Panc1 (cell line): ENCODE measurements at regions not wholly inside any gene's neighbourhood (a gene's known extent, or its start where the extent isn't known, plus 50 kb on each side); places are given as distances from the start of the nearest gene placed in this dataset.

ENCODE experiments used
- ATAC-seq: fragments of 200-7000 bp; cut with Tn5 transposase; 2 replicates; pipeline ENCODE4 v1.9.1; 2020; ENCODE audit warnings: mild to moderate bottlenecking, moderate library complexity
- BruUV-seq: library from RNA; stranded (reverse); fragments of 400-500 nt; replicated peaks from 2 replicates; lab custom pipeline; 2021; lab: Mats Ljungman, UMichigan
- CTCF ChIA-PET: fragments of 300-600 bp; sonication (Branson Sonifier 250); formaldehyde crosslinking; loops from one replicate; lab custom pipeline; 2022; ENCODE audit warnings: antibody characterized with exemption; lab: Charles Lee
- POLR2A ChIA-PET: fragments of 300-600 bp; sonication (Branson Sonifier 250); formaldehyde crosslinking; loops from one replicate; lab custom pipeline; 2022; ENCODE audit warnings: antibody characterized with exemption; lab: Charles Lee
- DNase-seq: peaks from one replicate; pipeline ENCODE4 v3.0.0-alpha.2; 2010; ENCODE audit warnings: low read depth, low spot score
- H3K27ac ChIP-seq: 2 replicates; pipeline ENCODE4 v1.5.1; 2011; ENCODE audit warnings: mild to moderate bottlenecking, low read length, inconsistent platforms
- H3K27me3 ChIP-seq: fragments of 200-500 bp; sonication (Bioruptor generic); 2 replicates; pipeline ENCODE4 v1.6.0; 2014; ENCODE audit warnings: low read length, inconsistent platforms; ENCODE audit not compliant: control insufficient read depth, insufficient read depth
- H3K36me3 ChIP-seq: fragments of 200-500 bp; sonication (Bioruptor generic); 2 replicates; pipeline ENCODE4 v1.5.1; 2014; ENCODE audit warnings: inconsistent platforms, mild to moderate bottlenecking, low read length, moderate library complexity; ENCODE audit not compliant: control insufficient read depth, insufficient read depth
- H3K4me1 ChIP-seq: 2 replicates; pipeline ENCODE4 v1.5.1; 2011; ENCODE audit warnings: inconsistent platforms, mild to moderate bottlenecking, low read length, moderate library complexity; ENCODE audit not compliant: control insufficient read depth, insufficient read depth
- H3K4me3 ChIP-seq, 2 experiments: 2 replicates each; pipeline ENCODE4 v1.5.1; 2011 to 2012; ENCODE audit warnings: low read depth in 2 of 2, low read length in 2 of 2, mild to moderate bottlenecking in 2 of 2, inconsistent platforms in 1 of 2, moderate library complexity in 1 of 2
- H3K9me3 ChIP-seq: fragments of 200-500 bp; sonication (Bioruptor generic); 2 replicates; pipeline ENCODE4 v1.5.1; 2014; ENCODE audit warnings: low read depth, mild to moderate bottlenecking, inconsistent platforms, low read length, moderate library complexity; ENCODE audit not compliant: control insufficient read depth, insufficient read depth
- POLR2AphosphoS5 ChIP-seq: IDR thresholded peaks from 2 replicates; pipeline ENCODE4 v1.6.1; 2012; ENCODE audit warnings: mild to moderate bottlenecking, low read depth, low read length, moderate library complexity
- SIN3A ChIP-seq: IDR thresholded peaks from 2 replicates; pipeline ENCODE4 v1.6.1; 2012; ENCODE audit warnings: low read depth, mild to moderate bottlenecking, low read length, moderate library complexity, borderline replicate concordance; ENCODE audit not compliant: insufficient read depth
- TCF7L2 ChIP-seq: IDR thresholded peaks from 2 replicates; pipeline ENCODE4 v1.6.1; 2011; ENCODE audit warnings: mild to moderate bottlenecking, low read depth, low read length, inconsistent platforms
- in situ Hi-C: cut with HindIII; loops from 2 replicates; pipeline ENCODE4 v1.10.0; 2016; ENCODE audit warnings: low sequenced_read_pairs, low pct_unique_long_range_greater_than_20kb
- intact Hi-C: fragments of 100-400 bp; cut with micrococcal nuclease; formaldehyde crosslinking; loops from one replicate; pipeline ENCODE4 v1.10.0; 2022; ENCODE audit not compliant: unreplicated experiment
- TF ChIP-seq, protein P1 (sequence below), 2 experiments: IDR thresholded peaks; 2 replicates each; pipeline ENCODE4 v1.6.1; 2011 to 2012; ENCODE audit warnings: low read depth in 2 of 2, control low read depth in 1 of 2, low read length in 1 of 2, mild to moderate bottlenecking in 1 of 2, moderate library complexity in 1 of 2; ENCODE audit not compliant: insufficient read depth in 1 of 2
- TF ChIP-seq, protein P2 (sequence below): fragments of 450-650 bp; IDR thresholded peaks from 2 replicates; pipeline ENCODE4 v1.5.1; 2017; ENCODE audit warnings: mild to moderate bottlenecking

DNA sequence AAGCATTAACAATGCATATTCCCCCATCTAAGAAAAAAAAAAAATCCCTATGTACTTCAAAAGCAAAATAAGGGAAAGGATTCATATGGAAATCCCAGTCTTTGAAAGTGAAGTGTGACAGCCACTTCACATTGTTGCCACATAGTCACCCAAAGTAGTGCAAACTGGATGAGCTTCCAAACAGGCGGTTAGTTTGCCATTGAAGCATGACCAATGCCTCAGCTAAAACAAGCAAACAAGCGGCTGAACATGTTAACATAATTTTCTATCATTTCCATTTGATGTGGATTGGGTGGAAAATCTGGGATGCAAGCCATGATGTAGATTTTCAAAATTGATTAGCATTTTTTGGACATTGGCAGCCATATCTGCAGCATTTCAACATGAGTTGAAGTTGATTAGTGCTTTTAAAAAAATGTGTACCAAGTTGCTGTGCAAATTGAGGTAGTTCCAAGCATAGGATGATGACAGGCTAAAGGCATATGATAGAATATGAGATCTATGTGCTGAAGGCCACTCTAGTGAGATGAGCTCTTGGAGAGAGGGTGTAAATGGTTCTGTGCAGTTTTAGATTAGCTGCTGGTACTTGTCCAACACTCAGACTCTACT lies 405.2 kb downstream of the NR2F2 start:
- no peak for ATAC-seq

DNA sequence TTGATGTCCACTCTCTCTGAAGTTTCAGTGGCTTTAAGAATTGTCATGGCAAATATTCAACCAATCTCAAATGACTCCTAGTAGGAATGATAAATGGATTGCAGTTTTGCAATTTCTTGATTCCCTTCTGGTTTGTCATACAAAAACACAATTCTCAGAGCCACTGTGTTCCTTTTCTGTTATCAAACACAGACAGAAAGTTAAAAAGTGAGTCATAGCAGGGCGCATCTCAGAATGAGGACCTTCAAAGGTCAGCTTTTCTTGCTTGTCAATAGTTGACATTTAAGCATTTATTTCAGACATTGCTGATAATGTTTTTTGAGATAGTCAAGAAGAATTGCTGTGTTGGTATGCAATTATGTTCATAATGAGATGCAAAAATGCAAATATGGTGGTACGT lies 405.9 kb downstream of the NR2F2 start:
- H3K36me3 ChIP-seq, result no peaks in the 10 kb centered on the region
- POLR2A ChIA-PET, result no interaction called here
- CTCF ChIA-PET, result no interaction called here
- TF ChIP-seq, protein P1, sequence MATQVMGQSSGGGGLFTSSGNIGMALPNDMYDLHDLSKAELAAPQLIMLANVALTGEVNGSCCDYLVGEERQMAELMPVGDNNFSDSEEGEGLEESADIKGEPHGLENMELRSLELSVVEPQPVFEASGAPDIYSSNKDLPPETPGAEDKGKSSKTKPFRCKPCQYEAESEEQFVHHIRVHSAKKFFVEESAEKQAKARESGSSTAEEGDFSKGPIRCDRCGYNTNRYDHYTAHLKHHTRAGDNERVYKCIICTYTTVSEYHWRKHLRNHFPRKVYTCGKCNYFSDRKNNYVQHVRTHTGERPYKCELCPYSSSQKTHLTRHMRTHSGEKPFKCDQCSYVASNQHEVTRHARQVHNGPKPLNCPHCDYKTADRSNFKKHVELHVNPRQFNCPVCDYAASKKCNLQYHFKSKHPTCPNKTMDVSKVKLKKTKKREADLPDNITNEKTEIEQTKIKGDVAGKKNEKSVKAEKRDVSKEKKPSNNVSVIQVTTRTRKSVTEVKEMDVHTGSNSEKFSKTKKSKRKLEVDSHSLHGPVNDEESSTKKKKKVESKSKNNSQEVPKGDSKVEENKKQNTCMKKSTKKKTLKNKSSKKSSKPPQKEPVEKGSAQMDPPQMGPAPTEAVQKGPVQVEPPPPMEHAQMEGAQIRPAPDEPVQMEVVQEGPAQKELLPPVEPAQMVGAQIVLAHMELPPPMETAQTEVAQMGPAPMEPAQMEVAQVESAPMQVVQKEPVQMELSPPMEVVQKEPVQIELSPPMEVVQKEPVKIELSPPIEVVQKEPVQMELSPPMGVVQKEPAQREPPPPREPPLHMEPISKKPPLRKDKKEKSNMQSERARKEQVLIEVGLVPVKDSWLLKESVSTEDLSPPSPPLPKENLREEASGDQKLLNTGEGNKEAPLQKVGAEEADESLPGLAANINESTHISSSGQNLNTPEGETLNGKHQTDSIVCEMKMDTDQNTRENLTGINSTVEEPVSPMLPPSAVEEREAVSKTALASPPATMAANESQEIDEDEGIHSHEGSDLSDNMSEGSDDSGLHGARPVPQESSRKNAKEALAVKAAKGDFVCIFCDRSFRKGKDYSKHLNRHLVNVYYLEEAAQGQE (IDR thresholded peaks at IDR 0.05; ENCODE audit: insufficient read depth in 1 of 2, low read depth in 2 of 2, low read length in 1 of 2), result no peak
- TF ChIP-seq TCF7L2, result no peak
- no peak for TF ChIP-seq SIN3A
- no peak for DNase-seq
- no peaks in the 10 kb centered on the region for H3K4me1 ChIP-seq
- H3K4me3 ChIP-seq, result no peak overlapping the region
- H3K27ac ChIP-seq, result no peak overlapping the region
- H3K9me3 ChIP-seq, result no peaks in the 10 kb centered on the region; the same call in 1 of the 2 replicates
- no peaks in the 10 kb centered on the region for H3K27me3 ChIP-seq
- BruUV-seq, result no TSS peak
- ATAC-seq, result no peak
- in situ Hi-C loops, result no loop called here
- intact Hi-C loops, result no loop called here

More for the DNA sequence above, 405.2 kb downstream of the NR2F2 start:
- no peaks in the 10 kb centered on the region for H3K36me3 ChIP-seq
- no peak overlapping the region for H3K4me3 ChIP-seq
- in situ Hi-C loops, result no loop called here
- no peak for DNase-seq
- H3K27me3 ChIP-seq, result no peaks in the 10 kb centered on the region
- H3K27ac ChIP-seq, result no peak overlapping the region
- no peaks in the 10 kb centered on the region for H3K4me1 ChIP-seq
- TF ChIP-seq, protein P2, sequence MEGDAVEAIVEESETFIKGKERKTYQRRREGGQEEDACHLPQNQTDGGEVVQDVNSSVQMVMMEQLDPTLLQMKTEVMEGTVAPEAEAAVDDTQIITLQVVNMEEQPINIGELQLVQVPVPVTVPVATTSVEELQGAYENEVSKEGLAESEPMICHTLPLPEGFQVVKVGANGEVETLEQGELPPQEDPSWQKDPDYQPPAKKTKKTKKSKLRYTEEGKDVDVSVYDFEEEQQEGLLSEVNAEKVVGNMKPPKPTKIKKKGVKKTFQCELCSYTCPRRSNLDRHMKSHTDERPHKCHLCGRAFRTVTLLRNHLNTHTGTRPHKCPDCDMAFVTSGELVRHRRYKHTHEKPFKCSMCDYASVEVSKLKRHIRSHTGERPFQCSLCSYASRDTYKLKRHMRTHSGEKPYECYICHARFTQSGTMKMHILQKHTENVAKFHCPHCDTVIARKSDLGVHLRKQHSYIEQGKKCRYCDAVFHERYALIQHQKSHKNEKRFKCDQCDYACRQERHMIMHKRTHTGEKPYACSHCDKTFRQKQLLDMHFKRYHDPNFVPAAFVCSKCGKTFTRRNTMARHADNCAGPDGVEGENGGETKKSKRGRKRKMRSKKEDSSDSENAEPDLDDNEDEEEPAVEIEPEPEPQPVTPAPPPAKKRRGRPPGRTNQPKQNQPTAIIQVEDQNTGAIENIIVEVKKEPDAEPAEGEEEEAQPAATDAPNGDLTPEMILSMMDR, result no peak
- no peak for TF ChIP-seq TCF7L2
- TF ChIP-seq, protein P1 (IDR thresholded peaks at IDR 0.05; ENCODE audit: insufficient read depth in 1 of 2, low read depth in 2 of 2, low read length in 1 of 2), result no peak
- no peak for TF ChIP-seq POLR2AphosphoS5
- TF ChIP-seq SIN3A, result no peak
- ChIA-PET POLR2A (no interaction called here), CTCF (no interaction called here)
- H3K9me3 ChIP-seq, result no peaks in the 10 kb centered on the region; the same call in 1 of the 2 replicates
- intact Hi-C loops, result no loop called here
- BruUV-seq, result no TSS peak
